ENCODE measurements at regions not wholly inside any gene's neighbourhood (a gene's known extent, or its start where the extent isn't known, plus 50 kb on each side); places are given as distances from the start of the nearest gene placed in this dataset.

GRCh38 chr4:124478470-124478869 is 234.1 kb downstream of the ANKRD50 start:
- Histone ChIP-seq H3K4me3 (no peak overlapping the region), H3K27ac (no peak overlapping the region)
- no peak for TF ChIP-seq CTCF (IDR thresholded peaks at IDR 0.05)
- no peak for DNase-seq (ENCODE audit: low spot score)

GRCh38 chr4:124480061-124480460 is 232.5 kb downstream of the ANKRD50 start:
- Histone ChIP-seq H3K4me3 (no peak overlapping the region), H3K27ac (no peak overlapping the region)
- no peak for DNase-seq (ENCODE audit: low spot score)
- no peak for TF ChIP-seq CTCF (IDR thresholded peaks at IDR 0.05)

GRCh38 chr4:124481123-124481522 is 231.4 kb downstream of the ANKRD50 start:
- Histone ChIP-seq H3K27ac (no peak overlapping the region), H3K4me3 (no peak overlapping the region)
- DNase-seq (ENCODE audit: low spot score), result no peak
- no peak for TF ChIP-seq CTCF (IDR thresholded peaks at IDR 0.05)

GRCh38 chr4:124483048-124483906 is 229.3 kb downstream of the ANKRD50 start:
- no peak overlapping the region for H3K4me3 ChIP-seq
- H3K27ac ChIP-seq, result no peak overlapping the region
- TF ChIP-seq CTCF (IDR thresholded peaks at IDR 0.05), result no peak
- DNase-seq (ENCODE audit: low spot score), result no peak

GRCh38 chr4:124484008-124484407 is 228.5 kb downstream of the ANKRD50 start:
- DNase-seq (ENCODE audit: low spot score), result no peak
- no peak for TF ChIP-seq CTCF (IDR thresholded peaks at IDR 0.05)
- no peak overlapping the region for H3K27ac ChIP-seq
- no peak overlapping the region for H3K4me3 ChIP-seq

GRCh38 chr4:124484940-124485339 is 227.6 kb downstream of the ANKRD50 start:
- H3K4me3 ChIP-seq, result no peak overlapping the region
- DNase-seq (ENCODE audit: low spot score), result no peak
- no peak for TF ChIP-seq CTCF (IDR thresholded peaks at IDR 0.05)
- H3K27ac ChIP-seq, result no peak overlapping the region

- no peak for TF ChIP-seq CTCF (IDR thresholded peaks at IDR 0.05)
- Histone ChIP-seq H3K4me3 (no peak overlapping the region), H3K27ac (no peak overlapping the region)
Observed at GRCh38 chr4:124486423-124486822, 226.1 kb downstream of the ANKRD50 start.

More at GRCh38 chr4:124486423-124486822, 226.1 kb downstream of the ANKRD50 start:
- no peak for DNase-seq (ENCODE audit: low spot score)

All from coronary artery (tissue), 2 donors.